GM23338 (cell line): ENCODE measurements at regions not wholly inside any gene's neighbourhood (a gene's known extent, or its start where the extent isn't known, plus 50 kb on each side); places are given as distances from the start of the nearest gene placed in this dataset.

Experiments used
- CREB1 ChIP-seq: fragments of 250-450 bp; sonication (Bioruptor Pico); IDR thresholded peaks from 2 replicates; pipeline ENCODE4 v1.5.0; 2020; ENCODE audit warnings: low read depth, mild to moderate bottlenecking, moderate library complexity
- CTCF ChIP-seq, 2 experiments: fragments of 200-600 bp in 1 of 2; sonication (generic) in 1 of 2; conservative IDR thresholded peaks; 2 replicates each; pipeline versions ENCODE4 v1.5.1 to v1.6.1; 2016 to 2017; ENCODE audit warnings: antibody characterized with exemption in 2 of 2, low read depth in 2 of 2, mild to moderate bottlenecking in 2 of 2, moderate library complexity in 1 of 2
- ETS1 ChIP-seq: IDR thresholded peaks from 2 replicates; pipeline ENCODE4 v1.6.1; 2016; ENCODE audit warnings: antibody characterized with exemption
- EZH2 ChIP-seq: fragments of 200-600 bp; sonication (generic); IDR thresholded peaks from one replicate; pipeline ENCODE4 v1.8.0; 2017; ENCODE audit warnings: antibody characterized with exemption, mild to moderate bottlenecking, low read depth; ENCODE audit not compliant: unreplicated experiment
- EZH2phosphoT487 ChIP-seq: fragments of 200-600 bp; sonication (generic); IDR thresholded peaks from one replicate; pipeline ENCODE4 v1.8.1; 2018; ENCODE audit warnings: antibody characterized with exemption; ENCODE audit not compliant: unreplicated experiment
- JUNB ChIP-seq: IDR thresholded peaks from one replicate; pipeline ENCODE4 v1.6.1; 2016; ENCODE audit warnings: antibody characterized with exemption; ENCODE audit not compliant: unreplicated experiment
- NANOG ChIP-seq: IDR thresholded peaks from 2 replicates; pipeline ENCODE4 v1.6.1; 2016; ENCODE audit warnings: antibody characterized with exemption, borderline replicate concordance
- POLR2AphosphoS5 ChIP-seq: IDR thresholded peaks from 2 replicates; pipeline ENCODE4 v1.6.1; 2016; ENCODE audit warnings: antibody characterized with exemption, low read depth
- REST ChIP-seq: IDR thresholded peaks from one replicate; pipeline ENCODE4 v1.6.1; 2018; ENCODE audit warnings: antibody characterized with exemption; ENCODE audit not compliant: unreplicated experiment
- STAT1 ChIP-seq: IDR thresholded peaks from one replicate; pipeline ENCODE4 v1.6.1; 2016; ENCODE audit warnings: antibody characterized with exemption; ENCODE audit not compliant: unreplicated experiment
- ZNF331 ChIP-seq: fragments of 250-450 bp; sonication (Bioruptor Pico); IDR thresholded peaks from 2 replicates; pipeline ENCODE4 v1.5.0; 2020; ENCODE audit warnings: low read depth, mild to moderate bottlenecking, moderate library complexity
- ZNF462 ChIP-seq: fragments of 250-450 bp; sonication (Bioruptor Pico); IDR thresholded peaks from 2 replicates; pipeline ENCODE4 v1.5.0; 2020; ENCODE audit warnings: mild to moderate bottlenecking, moderate library complexity

- TF ChIP-seq CTCF (conservative IDR thresholded peaks at IDR 0.05; ENCODE audit: low read depth in 2 of 2) (no peak), EZH2 (no peak), EZH2phosphoT487 (no peak), REST (no peak), POLR2AphosphoS5 (no peak), ETS1 (no peak), JUNB (no peak), ZNF331 (no peak), CREB1 (no peak), STAT1 (no peak), ZNF462 (CRISPR knock-in tag) (no peak), NANOG (no peak)
Observed at GRCh38 chr3:76949033-76949432, 90.9 kb upstream of the ROBO2 start.
